OCI-LY3 (cell line): ENCODE measurements at regions not wholly inside any gene's neighbourhood (a gene's known extent, or its start where the extent isn't known, plus 50 kb on each side); places are given as distances from the start of the nearest gene placed in this dataset.
"Not testable (repeated sequence)": the region's sequence is repeated elsewhere in the genome, so short reads cannot be mapped to it uniquely, and the experiment has no call there.

Experiments used
- EZH2phosphoT487 ChIP-seq: fragments of 200-600 bp; shearing (Covaris generic); IDR thresholded peaks from 2 replicates; pipeline ENCODE4 v1.6.1; 2018; ENCODE audit warnings: antibody characterized with exemption, mixed run types, low read depth
- TF ChIP-seq, protein P1 (sequence below): fragments of 200-600, 300-600 bp; sonication (generic); IDR thresholded peaks from 2 replicates; pipeline ENCODE4 v1.5.1; 2014; ENCODE audit warnings: antibody characterized with exemption, low read length, low read depth

GRCh38 chr15:20253047-20253615 is 288.5 kb downstream of the GOLGA6L6 start:
- TF ChIP-seq, protein P1, sequence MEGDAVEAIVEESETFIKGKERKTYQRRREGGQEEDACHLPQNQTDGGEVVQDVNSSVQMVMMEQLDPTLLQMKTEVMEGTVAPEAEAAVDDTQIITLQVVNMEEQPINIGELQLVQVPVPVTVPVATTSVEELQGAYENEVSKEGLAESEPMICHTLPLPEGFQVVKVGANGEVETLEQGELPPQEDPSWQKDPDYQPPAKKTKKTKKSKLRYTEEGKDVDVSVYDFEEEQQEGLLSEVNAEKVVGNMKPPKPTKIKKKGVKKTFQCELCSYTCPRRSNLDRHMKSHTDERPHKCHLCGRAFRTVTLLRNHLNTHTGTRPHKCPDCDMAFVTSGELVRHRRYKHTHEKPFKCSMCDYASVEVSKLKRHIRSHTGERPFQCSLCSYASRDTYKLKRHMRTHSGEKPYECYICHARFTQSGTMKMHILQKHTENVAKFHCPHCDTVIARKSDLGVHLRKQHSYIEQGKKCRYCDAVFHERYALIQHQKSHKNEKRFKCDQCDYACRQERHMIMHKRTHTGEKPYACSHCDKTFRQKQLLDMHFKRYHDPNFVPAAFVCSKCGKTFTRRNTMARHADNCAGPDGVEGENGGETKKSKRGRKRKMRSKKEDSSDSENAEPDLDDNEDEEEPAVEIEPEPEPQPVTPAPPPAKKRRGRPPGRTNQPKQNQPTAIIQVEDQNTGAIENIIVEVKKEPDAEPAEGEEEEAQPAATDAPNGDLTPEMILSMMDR = not testable (repeated sequence)
- not testable (repeated sequence) for TF ChIP-seq EZH2phosphoT487
